K562 (cell line): ENCODE measurements at regions not wholly inside any gene's neighbourhood (a gene's known extent, or its start where the extent isn't known, plus 50 kb on each side); places are given as distances from the start of the nearest gene placed in this dataset.

Source experiments
- ATAC-seq: fragments of 200-7000 bp; cut with Tn5 transposase; 3 replicates; pipeline ENCODE4 v1.9.1; 2020; ENCODE audit warnings: moderate library complexity
- BruUV-seq: library from RNA; stranded (reverse); fragments of 400-500 nt; replicated peaks from 2 replicates; lab custom pipeline; 2021; lab: Mats Ljungman, UMichigan
- CTCF ChIA-PET: fragments of 300-600 bp; formaldehyde crosslinking; extraction: SDS; loops from one replicate; lab custom pipeline; 2021; ENCODE audit warnings: low intra/inter-chr PET ratio; lab: Yijun Ruan, JAX
- POLR2A ChIA-PET: fragments of 300-600, 350-650 bp; sonication (Branson Sonifier 250); formaldehyde crosslinking; extraction: SDS; loops from one replicate; lab custom pipeline; 2021; ENCODE audit warnings: antibody characterized with exemption, inconsistent platforms; lab: Yijun Ruan, JAX
- DNase-seq, 4 experiments: peaks; one replicate each; pipeline versions ENCODE4 v3.0.0 to v3.0.0-alpha.2; 2011 to 2018; ENCODE audit warnings: low spot score in 3 of 4, mixed read lengths in 3 of 4; ENCODE audit errors: extremely low read depth in 1 of 4
- FAIRE-seq: peaks from 2 replicates; lab custom pipeline; 2011; peaks lifted over from hg19 to GRCh38; lab: Jason Lieb, UNC
- H2AFZ ChIP-seq: 2 replicates; pipeline ENCODE4 v1.6.0; 2011; ENCODE audit warnings: low read depth, low read length, control low read depth, inconsistent platforms
- H3K27ac ChIP-seq: fragments of 200-600 bp; 3 replicates; pipeline ENCODE4 v1.8.0; 2011; ENCODE audit warnings: low read depth, mild to moderate bottlenecking, control low read depth, inconsistent platforms, low read length, moderate library complexity, mixed read lengths; ENCODE audit errors: extremely low read depth
- H3K27me3 ChIP-seq, 2 experiments: fragments of 300-600 bp in 1 of 2; 2 replicates in 1 of 2; 3 replicates in 1 of 2; pipeline versions ENCODE4 v1.6.0 to v1.8.0; 2011; ENCODE audit warnings: inconsistent platforms in 2 of 2, low read length in 2 of 2, mild to moderate bottlenecking in 1 of 2, mixed read lengths in 1 of 2, moderate library complexity in 1 of 2; ENCODE audit not compliant: control insufficient read depth in 2 of 2, insufficient read depth in 2 of 2
- H3K36me3 ChIP-seq: fragments of 300-600 bp; 3 replicates; pipeline ENCODE4 v1.8.0; 2011; ENCODE audit warnings: mild to moderate bottlenecking, low read length, inconsistent platforms; ENCODE audit not compliant: control insufficient read depth, insufficient read depth
- H3K4me1 ChIP-seq, 2 experiments: fragments of 200-600 bp in 1 of 2; replicated peaks in 1 of 2; 2 replicates in 1 of 2; 3 replicates in 1 of 2; pipeline versions ENCODE4 v1.5.1 to v1.8.0; 2011; ENCODE audit warnings: inconsistent platforms in 2 of 2, low read length in 2 of 2, mild to moderate bottlenecking in 1 of 2, mixed read lengths in 1 of 2, moderate library complexity in 1 of 2; ENCODE audit not compliant: control insufficient read depth in 2 of 2, insufficient read depth in 2 of 2
- H3K4me2 ChIP-seq: 2 replicates; pipeline ENCODE4 v1.6.1; 2011; ENCODE audit warnings: low read length, control low read depth, inconsistent platforms, mixed read lengths; ENCODE audit not compliant: insufficient read depth
- H3K4me3 ChIP-seq: fragments of 200-600 bp; sonication (generic), shearing (Covaris generic); 2 replicates; pipeline ENCODE4 v1.5.1; 2016; ENCODE audit warnings: control low read depth, inconsistent platforms
- H3K79me2 ChIP-seq: fragments of 200-600 bp; 3 replicates; pipeline ENCODE4 v1.8.0; 2011; ENCODE audit warnings: low read length, inconsistent platforms; ENCODE audit not compliant: control insufficient read depth, insufficient read depth
- H3K9ac ChIP-seq, 2 experiments: 2 replicates each; pipeline versions ENCODE4 v1.6.0 to v1.6.1; 2011; ENCODE audit warnings: low read depth in 2 of 2, low read length in 2 of 2, control low read depth in 1 of 2, inconsistent platforms in 1 of 2, mild to moderate bottlenecking in 1 of 2, mixed read lengths in 1 of 2; ENCODE audit not compliant: insufficient read depth in 1 of 2
- H3K9me1 ChIP-seq: one replicate; pipeline ENCODE4 v1.6.0; 2011; ENCODE audit warnings: inconsistent platforms, mild to moderate bottlenecking, low read length, moderate library complexity; ENCODE audit not compliant: control insufficient read depth, insufficient read depth
- H3K9me3 ChIP-seq: replicated peaks from 2 replicates; pipeline ENCODE4 v1.5.1; 2011; ENCODE audit warnings: low read depth, low read length, inconsistent platforms; ENCODE audit not compliant: control insufficient read depth, insufficient read depth
- H4K20me1 ChIP-seq: replicated peaks from 2 replicates; pipeline ENCODE4 v1.6.1; 2011; ENCODE audit warnings: low read length, inconsistent platforms, mixed read lengths; ENCODE audit not compliant: control insufficient read depth, insufficient read depth
- DACH1 ChIP-seq: fragments of 450-650 bp; IDR thresholded peaks from 2 replicates; pipeline ENCODE4 v1.6.1; 2018; ENCODE audit not compliant: partially characterized antibody
- HDGF ChIP-seq: fragments of 450-650 bp; IDR thresholded peaks from 2 replicates; pipeline ENCODE4 v1.6.1; 2016
- HMGN3 ChIP-seq: IDR thresholded peaks from 2 replicates; pipeline ENCODE4 v1.6.1; 2011; ENCODE audit warnings: borderline replicate concordance, low read depth, mild to moderate bottlenecking, mixed read lengths, low read length; ENCODE audit not compliant: insufficient read length; ENCODE audit errors: extremely low read depth
- MBD1 ChIP-seq: fragments of 250-450 bp; sonication (Bioruptor Pico); IDR thresholded peaks from 2 replicates; pipeline ENCODE4 v1.8.0; 2022; ENCODE audit warnings: inconsistent platforms
- MED1 ChIP-seq: sonication (generic); formaldehyde crosslinking; IDR thresholded peaks from 2 replicates; pipeline ENCODE4 v1.8.1; 2023; ENCODE audit warnings: missing genetic modification reagents, borderline replicate concordance
- MTA1 ChIP-seq: fragments of 450-650 bp; IDR thresholded peaks from 2 replicates; pipeline ENCODE4 v1.6.1; 2017; ENCODE audit warnings: borderline replicate concordance
- NFATC3 ChIP-seq: fragments of 450-650 bp; IDR thresholded peaks from 2 replicates; pipeline ENCODE4 v1.6.1; 2017; ENCODE audit warnings: mild to moderate bottlenecking
- NFIC ChIP-seq: fragments of 450-650 bp; IDR thresholded peaks from 2 replicates; pipeline ENCODE4 v1.6.1; 2017; ENCODE audit warnings: mild to moderate bottlenecking, inconsistent platforms
- PTRF ChIP-seq: fragments of 450-650 bp; IDR thresholded peaks from 2 replicates; pipeline ENCODE4 v1.6.1; 2016; ENCODE audit warnings: mild to moderate bottlenecking, missing genetic modification characterization, missing compliant biosample characterization
- SRSF9 ChIP-seq: fragments of 200-400 bp; formaldehyde crosslinking; IDR thresholded peaks from 2 replicates; pipeline ENCODE4 v1.6.1; 2017; ENCODE audit warnings: low read depth, low read length, borderline replicate concordance
- TAF7 ChIP-seq: fragments of 450-650 bp; IDR thresholded peaks from 2 replicates; pipeline ENCODE4 v1.6.1; 2016; ENCODE audit warnings: missing genetic modification characterization, missing compliant biosample characterization
- ZBTB8A ChIP-seq: fragments of 450-650 bp; IDR thresholded peaks from 2 replicates; pipeline ENCODE4 v1.6.1; 2018; ENCODE audit warnings: mild to moderate bottlenecking, moderate library complexity; ENCODE audit not compliant: partially characterized antibody
- ZNF174 ChIP-seq: fragments of 250-450 bp; sonication (Bioruptor Pico); IDR thresholded peaks from 2 replicates; pipeline ENCODE4 v1.4.0; 2020; ENCODE audit warnings: mild to moderate bottlenecking
- ZNF217 ChIP-seq: sonication (generic); formaldehyde crosslinking; IDR thresholded peaks from 2 replicates; pipeline ENCODE4 v1.8.0; 2022; ENCODE audit warnings: mild to moderate bottlenecking, missing genetic modification reagents
- ZNF586 ChIP-seq: fragments of 450-650 bp; formaldehyde crosslinking; conservative IDR thresholded peaks from 2 replicates; pipeline ENCODE4 v1.4.0; 2020; ENCODE audit warnings: mild to moderate bottlenecking, moderate library complexity
- WGBS: fragments of 100-300 bp; shearing (Covaris generic); methylation state at CpG from one replicate; pipeline ENCODE4 v1.1.6; 2016; ENCODE audit warnings: low coverage, mixed read lengths; ENCODE audit not compliant: insufficient coverage; ENCODE audit errors: missing lambda C conversion rate; 5-methylcytosine and 5-hydroxymethylcytosine counted together
- in situ Hi-C: fragments of 300-500 bp; cut with MboI; formaldehyde crosslinking; loops from 4 replicates; pipeline ENCODE4 v1.15.0; 2018; ENCODE audit warnings: inconsistent platforms, mixed read lengths
- intact Hi-C: fragments of 100-400 bp; cut with micrococcal nuclease; formaldehyde crosslinking; loops from 2 replicates; pipeline ENCODE4 v1.14.2; 2022

DNA sequence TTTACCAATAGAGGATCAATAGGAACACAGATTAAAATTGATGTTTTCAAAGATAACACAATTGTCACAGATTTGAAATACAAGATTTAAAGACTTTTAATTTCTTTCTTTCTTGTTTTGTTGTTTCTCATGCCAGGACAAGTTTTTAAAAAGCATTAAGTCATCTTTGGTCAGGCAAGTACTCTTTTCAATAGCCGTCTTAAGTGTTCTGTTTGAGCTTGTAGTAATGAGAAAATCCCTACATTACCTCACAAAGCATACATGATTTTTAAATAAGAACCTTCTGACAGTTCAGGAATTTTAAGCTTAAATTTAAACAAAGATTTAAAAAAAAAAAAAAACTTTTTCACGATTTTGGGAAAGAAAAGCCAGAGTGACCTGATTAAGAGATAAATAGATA, 216.3 kb upstream of the PRR20A start:
- H3K9me1 ChIP-seq: no peaks in the 10 kb centered on the region
- POLR2A ChIA-PET: no interaction called here
- no peaks in the 10 kb centered on the region for H3K79me2 ChIP-seq
- BruUV-seq: no TSS peak
- no peak overlapping the region for H2AFZ ChIP-seq
- CTCF ChIA-PET: no interaction called here
- ATAC-seq: no peak
- no peaks in the 10 kb centered on the region for H3K27me3 ChIP-seq
- no peak overlapping the region for H3K9ac ChIP-seq
- no peak overlapping the region for H3K4me2 ChIP-seq
- H3K9me3 ChIP-seq: no peaks in the 10 kb centered on the region
- no peak overlapping the region for H3K4me3 ChIP-seq
- no peaks in the 10 kb centered on the region for H4K20me1 ChIP-seq
- in situ Hi-C loops (no loop called here), intact Hi-C loops (no loop called here)
- H3K27ac ChIP-seq: no peak overlapping the region
- DNase-seq: no peak
- WGBS: 0% methylated on average over 2 of the region's 2 CpGs
- no peak for FAIRE-seq
- no peaks in the 10 kb centered on the region for H3K36me3 ChIP-seq
- H3K4me1 ChIP-seq: no peaks in the 10 kb centered on the region
- TF ChIP-seq HMGN3 (no peak), HDGF (no peak), ZBTB8A (no peak), TAF7 (tag) (no peak), NFIC (no peak), MTA1 (no peak), PTRF (tag) (no peak), DACH1 (no peak)

- Histone ChIP-seq H3K27me3 (no peaks in the 10 kb centered on the region), H3K27ac (no peak overlapping the region), H3K9me3 (no peaks in the 10 kb centered on the region), H3K4me3 (no peak overlapping the region), H4K20me1 (no peaks in the 10 kb centered on the region), H2AFZ (no peak overlapping the region), H3K79me2 (no peaks in the 10 kb centered on the region), H3K36me3 (no peaks in the 10 kb centered on the region), H3K9ac (no peak overlapping the region), H3K4me2 (no peak overlapping the region), H3K9me1 (no peaks in the 10 kb centered on the region), H3K4me1 (no peaks in the 10 kb centered on the region)
- FAIRE-seq (no peak), ATAC-seq (no peak), DNase-seq (no peak)
- TF ChIP-seq NFATC3 (no peak), MED1 (CRISPR knock-in tag) (no peak), ZNF174 (CRISPR knock-in tag) (no peak), SRSF9 (no peak), MBD1 (CRISPR knock-in tag) (no peak), ZNF586 (CRISPR knock-in tag) (no peak), ZNF217 (CRISPR knock-in tag) (no peak)
- no TSS peak for BruUV-seq
- intact Hi-C loops: no loop called here
- WGBS: 0% methylated on average over 1 of the region's 1 CpG
- ChIA-PET POLR2A (no interaction called here), CTCF (no interaction called here)
- in situ Hi-C loops: no loop called here
Measured at GRCh38 chr13:56932104-56932503, 208.6 kb upstream of the PRR20A start.
